ENCODE measurements at regions not wholly inside any gene's neighbourhood (a gene's known extent, or its start where the extent isn't known, plus 50 kb on each side); places are given as distances from the start of the nearest gene placed in this dataset.
A peak's percentile ranks its signal among the peaks of the same experiment; 100 is the strongest.

DNA sequence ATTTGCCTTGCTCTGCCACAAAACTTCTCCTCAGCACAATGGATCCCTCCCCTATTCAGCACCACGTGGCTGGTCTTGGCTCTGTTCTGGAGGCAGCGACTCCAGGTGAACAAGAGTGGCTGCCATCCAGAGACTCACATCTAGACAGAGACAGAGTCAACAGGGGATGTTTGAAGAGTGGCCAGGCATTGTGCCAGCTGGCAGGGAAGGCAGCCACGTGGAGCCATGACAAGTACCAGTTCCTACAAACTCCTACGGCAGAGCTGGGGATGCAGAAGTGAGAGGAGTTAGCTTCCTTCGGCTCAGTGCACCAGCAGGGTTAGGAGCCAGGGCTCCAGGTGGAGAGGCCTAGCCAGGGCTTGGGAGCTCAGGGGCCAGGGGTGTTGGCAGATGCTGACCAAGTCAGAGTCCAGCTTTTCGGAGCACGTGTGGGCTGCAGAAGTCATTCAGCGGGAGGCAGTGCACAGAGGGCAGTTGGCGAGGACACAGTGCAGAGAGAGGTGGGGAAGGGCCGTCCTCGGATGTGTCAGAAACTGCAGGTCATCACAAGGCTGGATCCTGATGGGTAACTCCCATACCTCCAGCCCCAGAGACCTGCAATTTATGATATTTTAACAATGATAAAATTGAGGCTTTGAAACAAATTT is 171.7 kb upstream of the PDE10A start:
- no peak for FAIRE-seq
- peak in 1 of 2 donors; percentile 40 for DNase-seq (ENCODE audit: low spot score in 2 of 2)

DNA sequence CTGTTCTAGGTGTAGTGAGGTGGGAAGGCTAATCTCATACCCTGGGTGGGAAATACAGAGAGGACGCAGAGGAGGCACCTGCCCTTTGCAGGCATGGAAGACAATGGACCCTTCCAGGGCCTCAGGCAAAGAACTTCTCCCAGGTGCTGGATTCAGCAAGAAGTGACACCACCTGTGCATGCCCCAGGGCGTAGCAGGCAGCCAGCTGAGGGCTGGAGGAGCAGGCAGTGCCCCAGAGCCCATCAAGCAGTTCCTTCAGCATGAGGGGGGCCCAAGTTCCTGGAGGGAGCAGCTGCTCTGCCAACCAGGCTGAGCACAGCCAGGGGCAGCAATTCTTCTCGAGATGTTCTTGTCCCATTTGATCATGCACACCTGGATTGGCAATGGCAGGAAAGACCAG is 170.3 kb upstream of the PDE10A start:
- FAIRE-seq (no peak), DNase-seq (ENCODE audit: low spot score in 2 of 2) (no peak)

GRCh38 chr6:165831812-165832510 is 168.9 kb upstream of the PDE10A start:
- FAIRE-seq, result no peak

DNA sequence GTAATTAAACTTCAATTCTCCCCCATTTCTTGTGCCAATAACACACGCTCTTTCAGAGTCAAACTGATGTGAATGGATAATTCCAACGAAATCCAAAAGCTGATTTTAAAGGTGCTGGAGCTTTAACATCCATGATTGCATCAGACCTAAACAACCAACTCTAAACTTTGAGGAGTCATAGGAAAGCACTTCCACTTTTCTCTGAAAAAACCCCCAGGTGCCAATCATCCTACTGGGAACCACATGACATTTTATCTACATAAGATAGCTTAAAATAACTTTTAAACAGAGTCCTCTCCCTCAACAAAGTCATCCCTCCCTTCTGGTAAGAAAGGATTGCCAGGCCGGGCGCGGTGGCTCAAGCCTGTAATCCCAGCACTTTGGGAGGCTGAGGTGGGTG is 167.7 kb upstream of the PDE10A start:
- DNase-seq (ENCODE audit: low spot score in 2 of 2), result no peak
- no peak for FAIRE-seq

More at GRCh38 chr6:165831812-165832510, 168.9 kb upstream of the PDE10A start:
- DNase-seq (ENCODE audit: low spot score in 2 of 2), result no peak

- no peak for FAIRE-seq
Measured at GRCh38 chr6:165829376-165829775, 166.3 kb upstream of the PDE10A start.

GRCh38 chr6:165827190-165827518 is 164.1 kb upstream of the PDE10A start:
- DNase-seq (ENCODE audit: low spot score in 2 of 2) (no peak), FAIRE-seq (no peak)

More at GRCh38 chr6:165829376-165829775, 166.3 kb upstream of the PDE10A start:
- DNase-seq (ENCODE audit: low spot score in 2 of 2), result no peak

DNA sequence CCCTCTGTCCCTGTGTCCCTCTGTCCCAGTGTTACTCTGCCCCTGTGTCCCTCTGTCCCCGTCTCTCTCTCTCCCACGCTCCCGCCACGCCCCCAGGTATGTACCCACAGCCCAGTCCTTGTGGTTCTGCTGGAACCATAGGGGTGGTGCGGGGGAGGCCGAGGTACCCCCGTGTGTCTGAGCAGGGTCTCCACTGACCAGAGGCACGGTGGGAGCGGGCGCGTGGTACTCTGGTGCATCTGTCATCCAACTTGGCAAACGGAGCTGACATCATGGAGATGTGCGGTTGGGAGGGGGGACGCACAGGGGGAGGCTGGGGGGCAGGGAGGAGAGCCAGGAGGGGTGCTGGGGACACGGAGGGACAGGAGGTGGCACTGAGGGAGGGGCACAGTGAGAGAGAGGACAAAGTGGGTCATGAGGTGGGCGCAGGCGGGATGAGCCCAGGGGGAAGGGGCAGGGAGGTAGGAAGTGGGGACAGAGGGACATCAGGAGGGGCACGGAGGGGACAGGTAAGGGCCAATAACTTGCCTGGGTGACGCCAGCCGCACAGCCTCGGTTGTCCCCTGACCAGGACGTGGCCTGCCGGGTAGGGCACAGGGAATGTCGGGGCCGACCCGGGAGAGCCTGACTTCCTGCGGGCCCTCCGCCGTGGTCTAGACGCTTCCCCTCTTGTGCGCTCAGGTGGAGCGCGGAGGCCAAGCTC is 163.6 kb upstream of the PDE10A start:
- FAIRE-seq, result no peak
- DNase-seq (ENCODE audit: low spot score in 2 of 2), result no peak

DNA sequence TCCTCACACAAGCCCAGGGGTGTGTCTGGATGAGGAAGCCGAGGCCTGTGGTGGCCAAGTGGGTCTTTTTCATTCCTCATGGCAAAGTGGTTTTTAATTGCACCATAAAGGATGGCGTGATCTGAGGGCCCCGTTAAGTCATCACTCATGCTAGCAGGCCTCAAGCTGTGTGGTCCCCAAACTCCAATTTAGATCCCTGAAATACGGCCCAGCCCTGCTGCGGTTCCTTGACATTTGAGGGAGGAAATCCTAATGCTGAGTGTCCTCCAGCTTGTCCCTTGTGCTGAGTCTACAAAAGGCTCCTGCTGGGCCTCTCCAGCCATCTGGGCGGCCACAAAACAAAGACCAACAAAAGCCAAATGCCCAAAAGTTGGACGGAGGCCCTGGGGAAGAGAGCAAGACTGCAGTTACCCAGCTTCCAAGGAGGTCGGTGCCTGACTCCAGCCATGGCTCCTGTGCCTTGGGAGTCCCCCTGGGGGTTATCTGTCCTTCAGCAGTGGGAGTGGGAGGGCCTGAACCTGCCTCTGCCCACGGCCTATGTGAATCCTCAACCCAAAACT is 162.3 kb upstream of the PDE10A start:
- DNase-seq (ENCODE audit: low spot score in 2 of 2) (no peak), FAIRE-seq (no peak)

- no peak for FAIRE-seq
Measured at GRCh38 chr6:165823609-165824326, 160.7 kb upstream of the PDE10A start.

DNA sequence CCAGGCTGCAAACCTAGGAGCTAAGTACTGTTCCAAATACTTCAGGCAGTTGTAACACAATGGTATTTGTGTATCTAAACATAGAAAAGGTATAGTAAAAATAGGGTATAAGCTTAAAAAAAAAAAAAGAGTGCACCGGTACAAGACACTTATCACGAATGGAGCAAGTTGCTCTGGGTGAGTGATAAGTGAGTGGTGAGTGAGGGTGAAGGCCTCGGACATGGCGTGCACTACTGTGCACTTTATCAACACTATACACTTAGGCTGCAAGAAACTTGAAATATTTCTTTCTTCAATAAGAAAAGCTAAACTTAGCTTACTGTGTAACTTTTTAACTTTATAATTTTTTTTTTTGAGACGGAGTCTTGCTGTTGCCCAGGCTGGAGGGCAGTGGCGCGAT is 159.5 kb upstream of the PDE10A start:
- DNase-seq (ENCODE audit: low spot score in 2 of 2), result no peak
- no peak for FAIRE-seq

More at GRCh38 chr6:165823609-165824326, 160.7 kb upstream of the PDE10A start:
- DNase-seq (ENCODE audit: low spot score in 2 of 2), result no peak

GRCh38 chr6:165821754-165822153 is 158.7 kb upstream of the PDE10A start:
- no peak for DNase-seq (ENCODE audit: low spot score in 2 of 2)
- FAIRE-seq, result no peak

GRCh38 chr6:165820934-165821333 is 157.9 kb upstream of the PDE10A start:
- DNase-seq (ENCODE audit: low spot score in 2 of 2) (no peak), FAIRE-seq (no peak)

DNA sequence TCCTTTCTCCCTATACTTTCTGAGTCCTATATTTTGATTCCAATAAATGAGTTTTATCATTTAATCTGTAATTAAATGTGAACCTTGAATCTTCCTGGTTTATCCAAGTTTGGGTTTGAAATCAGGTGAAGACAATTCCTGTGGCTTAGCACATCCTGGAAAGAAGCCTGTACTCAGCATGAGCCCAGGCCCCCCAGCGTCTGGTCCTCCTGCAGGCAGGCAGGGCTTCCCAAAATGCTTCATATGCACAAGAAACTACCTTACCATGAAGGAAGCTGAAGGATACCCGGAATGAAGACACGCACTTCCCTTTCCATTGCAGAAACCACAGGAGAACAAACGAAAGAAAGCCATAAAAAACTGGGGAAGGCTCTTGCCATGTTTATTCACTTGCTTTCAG is 157.4 kb upstream of the PDE10A start:
- FAIRE-seq (no peak), DNase-seq (ENCODE audit: low spot score in 2 of 2) (no peak)

DNA sequence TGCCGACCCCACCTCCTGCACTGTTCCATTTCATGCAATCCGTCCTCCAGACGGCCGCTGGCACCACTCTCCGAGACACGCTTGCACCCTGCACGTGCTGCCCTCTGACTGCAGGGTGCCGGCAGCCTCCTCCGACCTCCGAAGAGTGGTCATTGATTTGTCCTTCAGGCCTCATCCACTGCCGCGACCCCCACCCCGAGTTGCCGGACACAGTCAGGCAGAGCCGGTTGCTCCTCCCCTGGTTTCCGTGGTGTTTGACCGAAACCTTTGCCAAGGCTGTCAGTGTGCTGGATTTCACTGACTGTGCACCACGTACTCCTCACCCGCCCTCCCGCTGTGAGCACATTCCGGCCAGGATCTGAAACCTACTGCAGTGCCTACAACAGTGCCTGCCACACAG is 156.4 kb upstream of the PDE10A start:
- DNase-seq (ENCODE audit: low spot score in 2 of 2) (no peak), FAIRE-seq (no peak)

- no peak for DNase-seq (ENCODE audit: low spot score in 2 of 2)
- FAIRE-seq, result no peak
Measured at GRCh38 chr6:165818200-165818599, 155.2 kb upstream of the PDE10A start.

DNA sequence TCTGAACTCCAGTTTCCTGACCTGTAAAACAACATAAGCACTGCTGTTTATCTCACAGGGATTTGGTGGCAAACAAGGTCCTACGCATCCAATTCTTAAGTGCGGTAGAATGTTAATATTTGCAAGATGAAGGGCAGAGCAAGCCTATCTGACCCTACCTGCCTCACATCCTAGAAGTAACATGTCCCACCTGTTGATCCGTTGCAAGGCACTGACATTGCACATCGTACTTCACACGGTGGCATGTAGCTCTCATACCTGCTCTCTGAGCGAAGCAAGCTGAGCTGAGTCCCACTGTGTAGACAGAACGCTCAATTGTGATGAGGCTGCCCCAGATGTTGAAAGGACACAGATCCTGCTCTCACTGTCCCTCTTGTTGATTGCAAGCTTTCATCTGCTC is 154.7 kb upstream of the PDE10A start:
- no peak for FAIRE-seq
- no peak for DNase-seq (ENCODE audit: low spot score in 2 of 2)

DNA sequence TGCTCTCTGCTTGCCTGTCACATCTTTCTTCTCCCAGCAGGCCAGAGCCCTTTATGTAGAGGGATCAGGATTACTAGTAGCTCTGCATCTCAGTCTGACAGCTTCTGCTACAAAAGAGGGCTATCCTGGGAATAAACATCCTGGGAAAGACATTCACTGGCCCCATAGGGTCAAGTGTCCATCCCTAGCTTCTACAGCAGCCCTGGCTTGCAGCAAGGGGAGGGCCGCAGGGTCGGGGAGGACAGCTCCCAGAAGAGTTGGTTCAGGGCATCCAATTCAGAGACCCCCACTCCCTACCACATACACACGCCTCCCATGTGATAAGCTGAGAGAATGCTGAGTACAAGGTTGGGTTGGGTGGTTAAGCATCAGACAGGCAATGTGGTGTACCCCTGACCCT is 154.1 kb upstream of the PDE10A start:
- DNase-seq (ENCODE audit: low spot score in 2 of 2) (no peak), FAIRE-seq (no peak)

DNA sequence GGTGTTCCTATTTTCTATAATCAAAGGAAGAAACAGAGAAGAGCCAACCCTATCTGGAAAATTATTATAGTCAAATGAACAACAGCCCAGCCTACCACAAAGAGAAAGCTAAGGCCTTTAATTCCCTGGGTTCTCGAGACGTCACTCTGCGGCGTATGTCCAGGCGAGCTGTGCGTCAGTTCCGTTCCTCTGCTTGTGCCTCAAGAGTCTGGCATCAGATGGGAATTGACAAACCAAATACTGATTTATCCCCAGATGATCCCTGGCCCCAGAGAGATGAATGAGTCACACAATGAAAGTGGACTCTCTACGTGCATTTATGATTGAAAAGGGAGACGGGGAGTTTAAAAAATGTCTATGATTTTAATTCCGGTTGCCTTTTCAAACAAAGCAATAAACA is 151.6 kb upstream of the PDE10A start:
- FAIRE-seq (no peak), DNase-seq (ENCODE audit: low spot score in 2 of 2) (no peak)

- DNase-seq (ENCODE audit: low spot score in 2 of 2), result no peak
- no peak for FAIRE-seq
Measured at GRCh38 chr6:165811512-165811911, 148.5 kb upstream of the PDE10A start.

GRCh38 chr6:165808021-165808420 is 145.0 kb upstream of the PDE10A start:
- FAIRE-seq (no peak), DNase-seq (ENCODE audit: low spot score in 2 of 2) (no peak)
